ENCODE measurements at regions not wholly inside any gene's neighbourhood (a gene's known extent, or its start where the extent isn't known, plus 50 kb on each side); places are given as distances from the start of the nearest gene placed in this dataset.

- CTCF ChIA-PET: no interaction called here
- Histone ChIP-seq H3K4me3 (ENCODE audit: insufficient read depth, low read depth, low read length) (no peak overlapping the region), H3K14ac (replicated peaks; ENCODE audit: low read depth, low read length) (no peak overlapping the region), H2BK15ac (ENCODE audit: low read depth, low read length) (no peak overlapping the region), H2BK120ac (ENCODE audit: low read depth, low read length) (no peak overlapping the region), H3K4me1 (ENCODE audit: control insufficient read depth, insufficient read depth, low read length) (no peaks in the 10 kb centered on the region), H3K9ac (ENCODE audit: low read depth, low read length) (no peak overlapping the region), H4K20me1 (ENCODE audit: insufficient read depth, low read length) (no peaks in the 10 kb centered on the region), H3K4ac (ENCODE audit: low read depth, low read length) (no peak overlapping the region), H3K23ac (ENCODE audit: low read depth, low read length) (no peak overlapping the region), H4K8ac (ENCODE audit: low read depth in 2 of 2, low read length in 2 of 2) (no peak overlapping the region), H2BK20ac (ENCODE audit: low read depth, low read length) (no peak overlapping the region), H3K27ac (ENCODE audit: insufficient read depth, low read length) (no peak overlapping the region), H2AK9ac (replicated peaks; ENCODE audit: low read depth, low read length, poor library complexity) (no peak overlapping the region), H2AK5ac (ENCODE audit: low read depth, low read length) (no peak overlapping the region), H4K91ac (ENCODE audit: insufficient read depth, low read depth, low read length) (no peak overlapping the region), H3K79me1 (ENCODE audit: low read depth in 1 of 2, low read length in 2 of 2) (peaks cover under 1 to 8% of the 10 kb centered on the region in 2 experiments; a peak in 2 of 4 replicates), H2AFZ (replicated peaks; ENCODE audit: low read length, poor library complexity) (no peak overlapping the region), H4K5ac (ENCODE audit: low read depth, low read length) (no peak overlapping the region), H3K18ac (ENCODE audit: low read depth, low read length) (no peak overlapping the region), H3K9me1 (ENCODE audit: insufficient read depth, low read length) (no peaks in the 10 kb centered on the region), H2BK5ac (ENCODE audit: low read depth, low read length, poor library complexity, severe bottlenecking) (no peak overlapping the region), H3K27me3 (ENCODE audit: control insufficient read depth, insufficient read depth, low read length) (no peaks in the 10 kb centered on the region), H3K36me3 (ENCODE audit: control insufficient read depth, insufficient read depth, low read length) (peaks cover 4% of the 10 kb centered on the region; the same call in 1 of the 2 replicates), H3K56ac (ENCODE audit: extremely low read depth, insufficient read depth, low read length) (no peak overlapping the region), H3K4me2 (ENCODE audit: low read depth, low read length) (no peak overlapping the region), H3K9me3 (ENCODE audit: control insufficient read depth, insufficient read depth, low read length) (no peaks in the 10 kb centered on the region)
- in situ Hi-C loops (cut with MboI; ENCODE audit: low sequenced_read_pairs): no loop called here
- no CpG with 5 or more reads among the region's 2 CpGs for WGBS, 2 experiments (ENCODE audit: extremely low coverage in 2 of 2, insufficient read length in 1 of 2)
- TF ChIP-seq CTCF (conservative IDR thresholded peaks at IDR 0.05; ENCODE audit: low read depth, low read length): no peak
- TF ChIP-seq USF2 (IDR thresholded peaks at IDR 0.05; ENCODE audit: low read depth, low read length): no peak
- TF ChIP-seq NFE2L2 (IDR thresholded peaks at IDR 0.05; ENCODE audit: low read depth, low read length): no peak
- no peak for TF ChIP-seq FOS (IDR thresholded peaks at IDR 0.05; ENCODE audit: low read depth, low read length)
- no peak for TF ChIP-seq POLR2A (IDR thresholded peaks at IDR 0.05; ENCODE audit: low read depth, low read length)
- TF ChIP-seq CHD1 (IDR thresholded peaks at IDR 0.05; ENCODE audit: low read depth, low read length): no peak
- no peak for TF ChIP-seq CEBPB (IDR thresholded peaks at IDR 0.05; ENCODE audit: low read depth, low read length)
- no peak for TF ChIP-seq RAD21 (IDR thresholded peaks at IDR 0.05; ENCODE audit: low read length)
- TF ChIP-seq MAZ (IDR thresholded peaks at IDR 0.05; ENCODE audit: borderline replicate concordance, low read depth, low read length): no peak
- no peak for TF ChIP-seq BHLHE40 (IDR thresholded peaks at IDR 0.05; ENCODE audit: low read depth, low read length)
- no peak for TF ChIP-seq MXI1 (IDR thresholded peaks at IDR 0.05; ENCODE audit: borderline replicate concordance, low read depth, low read length)
- TF ChIP-seq ELK1 (IDR thresholded peaks at IDR 0.05; ENCODE audit: borderline replicate concordance, low read depth, low read length): no peak
- no peak for TF ChIP-seq RCOR1 (IDR thresholded peaks at IDR 0.05; ENCODE audit: insufficient replicate concordance, low read length)
- POLR2A ChIA-PET (ENCODE audit: unreplicated experiment): no interaction called here
- dilution Hi-C loops (cut with HindIII; ENCODE audit: low sequenced_read_pairs, unreplicated experiment): no loop called here
- BruUV-seq (replicated peaks): no TSS peak
- intact Hi-C loops (cut with micrococcal nuclease): loop anchor here (5.0 kb wide), 1 partner anchor 107 kb away; no protein-coding TSS in a partner anchor
- ATAC-seq (ENCODE audit: low read depth): no peak
- no peak for DNase-seq
Observed at GRCh38 chrX:74234818-74235217, 69.2 kb upstream of the ZCCHC13 start.

Data from IMR-90 (cell line).